ENCODE measurements at regions not wholly inside any gene's neighbourhood (a gene's known extent, or its start where the extent isn't known, plus 50 kb on each side); places are given as distances from the start of the nearest gene placed in this dataset.

GRCh38 chr11:13907678-13908077 lies 54.8 kb upstream of the SPON1 start:
- Mint-ChIP-seq H3K27ac (no peak overlapping the region), H3K4me3 (no peak overlapping the region), H3K27me3 (ENCODE audit: low read depth) (no peaks in the 10 kb centered on the region), H3K36me3 (peaks cover 2% of the 10 kb centered on the region), H3K4me1 (peaks cover 14% of the 10 kb centered on the region), H3K9me3 (peaks cover 28% of the 10 kb centered on the region)
- no peak for DNase-seq (ENCODE audit: low spot score in 2 of 2, unreplicated experiment in 2 of 2)
- TF ChIP-seq CTCF (IDR thresholded peaks at IDR 0.05; ENCODE audit: unreplicated experiment) = no peak

- Mint-ChIP-seq H3K4me3 (no peak overlapping the region), H3K27ac (no peak overlapping the region), H3K27me3 (ENCODE audit: low read depth) (no peaks in the 10 kb centered on the region), H3K9me3 (peaks cover 28% of the 10 kb centered on the region), H3K36me3 (peaks cover 2% of the 10 kb centered on the region), H3K4me1 (peaks cover 9% of the 10 kb centered on the region)
- no peak for DNase-seq (ENCODE audit: low spot score in 2 of 2, unreplicated experiment in 2 of 2)
- TF ChIP-seq CTCF (IDR thresholded peaks at IDR 0.05; ENCODE audit: unreplicated experiment) = no peak
Observed at GRCh38 chr11:13908535-13908934, 54.0 kb upstream of the SPON1 start.
